SKM-1 (cell line): ENCODE measurements at regions not wholly inside any gene's neighbourhood (a gene's known extent, or its start where the extent isn't known, plus 50 kb on each side); places are given as distances from the start of the nearest gene placed in this dataset.
A peak's percentile ranks its signal among the peaks of the same experiment; 100 is the strongest.

Experiments used
- DNase-seq: peaks from one replicate; lab custom pipeline; 2025; ENCODE audit not compliant: unreplicated experiment; lab: John Stamatoyannopoulos, UW

DNA sequence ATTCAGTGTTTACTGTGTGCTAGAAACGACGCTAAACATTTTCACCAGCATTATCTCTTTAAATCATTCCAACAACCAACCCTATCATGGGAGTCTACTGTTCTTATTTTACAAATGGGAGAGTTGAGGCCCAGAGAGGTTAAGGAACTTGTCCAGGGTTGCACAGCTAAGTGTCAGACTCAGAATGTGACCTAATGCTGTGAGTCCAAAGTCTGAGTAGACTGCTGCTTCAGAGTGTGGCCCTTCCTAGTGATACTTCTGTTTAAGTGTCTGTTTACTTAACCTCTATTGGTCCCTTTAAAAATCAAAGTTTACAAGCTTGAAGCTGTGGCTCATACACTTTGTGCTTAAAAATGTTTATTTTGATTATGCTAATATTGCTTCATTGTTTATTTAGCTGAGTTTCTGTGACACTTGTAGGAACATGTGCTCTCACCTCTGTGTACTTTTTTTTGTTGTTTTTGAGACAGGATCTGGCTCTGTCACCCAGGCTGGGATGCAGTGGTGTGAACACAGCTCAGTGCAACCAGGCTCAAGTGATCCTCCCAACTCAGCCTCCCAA is 84.4 kb upstream of the SYPL1 start:
- no peak for DNase-seq

DNA sequence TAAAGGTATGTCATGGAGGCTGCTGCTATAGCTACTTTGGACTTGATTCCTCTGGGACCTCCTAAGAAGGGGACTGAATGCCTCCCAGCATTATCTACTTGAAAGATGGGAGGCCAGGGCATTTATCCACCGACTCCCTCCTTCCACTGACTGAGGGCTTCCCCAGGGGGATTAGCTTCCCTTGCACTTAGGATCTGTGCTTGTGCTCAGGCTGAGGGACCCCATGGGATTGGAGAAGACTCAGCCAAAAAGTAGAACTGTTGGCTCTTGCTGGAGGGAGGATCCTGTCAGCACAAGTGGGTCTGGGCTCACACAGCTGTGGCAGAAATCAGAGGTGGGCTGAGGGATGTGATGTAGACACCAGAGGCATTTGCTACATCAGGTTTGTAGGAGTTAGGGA is 81.5 kb upstream of the SYPL1 start:
- no peak for DNase-seq

DNA sequence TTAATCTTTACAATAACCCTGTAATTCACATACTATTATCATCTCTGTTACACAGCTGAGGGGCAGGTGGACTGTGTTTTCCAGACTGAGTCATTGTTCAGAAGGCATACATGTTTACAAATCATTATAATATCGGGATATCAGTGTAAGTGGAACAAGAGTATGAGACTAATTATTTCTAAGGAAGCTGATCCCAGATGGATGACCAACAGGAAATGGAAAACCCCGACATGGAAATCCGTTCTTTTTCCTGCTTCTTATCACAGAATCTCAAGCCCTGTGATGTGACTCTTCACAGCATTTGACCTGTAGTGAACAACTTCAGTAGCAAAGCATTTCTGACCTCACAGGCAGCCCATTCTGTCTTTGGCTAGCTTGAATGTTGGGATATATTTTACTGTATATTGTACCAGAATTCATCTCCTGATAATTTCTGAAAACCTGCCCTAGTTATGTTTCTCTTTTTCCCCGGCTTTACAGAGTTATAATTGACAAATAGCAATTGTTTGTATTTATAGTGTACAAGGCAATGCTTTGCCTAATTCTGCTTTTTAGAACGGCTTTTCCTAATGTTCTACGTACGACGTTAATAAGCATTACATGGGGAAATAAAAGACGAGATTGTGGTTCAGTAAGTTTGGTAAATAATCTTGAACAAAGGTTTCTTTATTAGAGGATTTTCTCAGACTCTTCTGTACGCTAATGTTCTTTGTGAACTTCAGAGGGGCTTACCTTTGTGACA is 78.6 kb upstream of the SYPL1 start:
- no peak for DNase-seq

DNA sequence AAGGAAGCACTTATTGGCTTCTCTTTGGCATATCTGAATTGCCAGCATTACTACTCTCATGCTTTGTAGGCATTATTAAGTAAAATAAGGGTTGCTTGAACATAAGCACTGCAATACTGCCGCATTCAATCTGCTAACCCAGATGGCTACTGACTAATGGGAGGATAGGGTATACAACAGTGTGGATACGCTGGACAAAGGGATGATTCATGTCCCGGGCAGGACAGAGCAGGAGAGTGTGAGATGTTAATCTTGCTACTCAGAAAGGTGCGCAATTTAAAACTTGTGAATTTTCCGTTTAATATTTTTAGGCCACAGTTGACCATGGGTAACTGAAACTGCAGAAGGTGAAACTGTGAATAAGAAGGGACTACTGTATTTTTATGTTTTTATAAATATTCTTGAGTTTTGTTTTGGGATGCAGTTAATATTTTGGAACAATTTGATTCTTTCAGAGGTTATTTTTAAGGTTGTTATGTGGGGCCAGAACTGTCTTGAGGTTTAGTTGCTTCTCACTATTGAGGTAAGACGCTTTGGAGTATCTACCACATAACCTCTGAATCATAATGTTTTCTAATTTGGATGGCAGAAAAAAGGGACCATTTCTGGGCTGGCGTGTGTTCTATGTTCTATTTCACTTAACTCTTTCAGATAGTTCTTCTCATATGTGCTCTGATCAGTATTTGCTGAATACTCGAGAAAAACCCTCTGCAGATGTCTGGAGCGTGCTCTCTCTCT is 75.7 kb upstream of the SYPL1 start:
- no peak for DNase-seq

DNA sequence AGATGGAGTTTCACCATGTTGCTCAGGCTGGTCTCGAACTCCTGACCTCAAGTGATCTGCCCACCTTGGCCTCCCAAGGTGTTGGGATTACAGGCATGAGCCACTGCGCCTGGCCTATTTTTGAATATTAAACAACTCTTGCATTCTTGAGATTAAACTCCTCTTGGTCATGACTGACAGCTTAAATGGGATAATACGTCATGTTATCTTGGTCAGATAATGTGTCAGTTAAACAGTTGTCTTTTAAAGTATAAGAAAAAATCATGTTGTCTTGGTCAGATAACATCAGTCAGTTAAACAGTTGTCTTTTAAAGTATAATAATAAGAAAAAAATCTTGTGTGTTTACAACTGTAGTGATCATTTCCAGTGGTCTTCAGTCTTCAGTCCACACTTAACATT is 73.6 kb upstream of the SYPL1 start:
- no peak for DNase-seq

DNA sequence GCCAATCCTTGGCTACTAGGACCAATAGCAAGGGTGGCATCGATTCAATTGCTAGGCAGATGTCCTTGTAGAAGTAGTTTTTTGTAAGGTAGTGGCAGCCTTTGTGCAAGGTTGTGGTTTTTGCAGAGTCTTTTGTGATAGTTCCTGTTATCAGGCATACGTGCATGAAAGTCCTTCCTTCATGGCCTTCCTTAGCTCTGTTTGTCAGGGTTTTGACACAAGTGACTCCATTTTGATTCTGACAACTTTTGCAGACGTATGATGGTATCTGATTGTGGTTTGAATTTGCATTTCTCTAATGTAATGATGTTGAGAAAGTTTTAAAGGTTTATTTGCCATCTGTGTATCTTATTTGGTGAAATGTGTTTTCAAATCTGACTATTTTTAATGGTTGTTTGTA is 71.8 kb upstream of the SYPL1 start:
- no peak for DNase-seq

DNA sequence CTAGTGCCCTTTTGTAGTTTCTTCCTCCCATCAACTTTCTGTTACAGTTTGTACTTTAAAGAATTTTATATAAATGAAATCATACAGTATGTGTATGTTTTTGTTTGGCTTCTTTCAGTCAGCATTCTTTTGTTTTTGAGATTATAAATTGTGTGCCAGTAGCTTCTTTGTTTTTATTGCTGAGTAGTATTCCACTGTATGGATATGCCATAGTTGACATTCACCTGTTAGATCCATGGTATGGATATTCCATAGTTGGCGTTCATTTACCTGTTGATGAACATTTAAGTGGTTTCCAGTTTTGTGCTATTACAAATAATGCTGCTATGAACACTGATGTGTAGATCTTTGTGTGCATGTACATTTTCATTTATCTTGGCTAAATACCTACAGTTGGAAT is 70.8 kb upstream of the SYPL1 start:
- DNase-seq = no peak

DNA sequence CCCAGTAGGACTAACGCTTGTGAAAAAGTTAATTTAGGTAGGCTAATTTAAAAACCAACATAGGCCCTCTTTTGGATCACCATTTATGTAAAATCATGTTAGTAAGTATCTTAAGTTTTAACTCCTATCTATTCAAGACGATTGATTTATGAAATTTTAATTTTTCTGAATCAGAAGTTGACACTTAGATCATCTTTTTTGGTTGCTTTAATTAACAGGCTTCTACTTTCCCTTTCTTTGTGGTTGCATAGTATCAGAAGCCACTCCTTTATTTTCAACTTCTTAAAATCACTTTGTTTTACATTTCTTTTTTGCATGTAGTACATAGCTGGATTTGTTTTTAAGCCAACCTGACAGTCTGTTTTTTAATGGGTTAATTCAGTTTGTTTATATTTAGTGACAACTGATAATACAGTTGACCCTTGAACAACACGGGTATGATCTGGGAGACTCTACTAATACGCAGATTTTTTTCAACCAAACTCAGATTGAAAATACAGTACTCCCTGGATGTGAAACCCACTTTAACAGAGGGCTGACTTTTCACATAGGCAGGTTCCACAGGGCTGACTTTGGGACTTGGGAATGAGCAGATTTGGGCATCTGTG is 69.7 kb upstream of the SYPL1 start:
- DNase-seq = no peak

DNA sequence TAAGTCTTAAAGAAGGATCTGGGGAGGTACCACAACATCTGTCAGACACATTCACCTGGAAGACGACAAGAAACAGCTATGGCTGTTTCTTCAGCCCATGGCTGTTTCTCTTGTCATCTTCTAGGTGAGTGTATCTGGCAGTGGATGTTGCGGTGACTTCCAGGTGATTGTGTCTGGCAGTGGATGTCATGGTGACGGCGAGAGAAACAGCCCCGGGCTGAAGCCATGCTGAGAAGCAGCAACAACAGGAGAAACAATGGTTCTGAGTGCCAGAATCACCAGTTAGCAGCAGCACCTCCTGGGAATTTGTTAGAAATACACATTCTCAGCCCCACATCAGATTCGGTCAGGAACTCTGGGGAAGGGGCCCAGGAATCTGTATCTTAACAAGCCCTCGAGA is 68.6 kb upstream of the SYPL1 start:
- DNase-seq = no peak

DNA sequence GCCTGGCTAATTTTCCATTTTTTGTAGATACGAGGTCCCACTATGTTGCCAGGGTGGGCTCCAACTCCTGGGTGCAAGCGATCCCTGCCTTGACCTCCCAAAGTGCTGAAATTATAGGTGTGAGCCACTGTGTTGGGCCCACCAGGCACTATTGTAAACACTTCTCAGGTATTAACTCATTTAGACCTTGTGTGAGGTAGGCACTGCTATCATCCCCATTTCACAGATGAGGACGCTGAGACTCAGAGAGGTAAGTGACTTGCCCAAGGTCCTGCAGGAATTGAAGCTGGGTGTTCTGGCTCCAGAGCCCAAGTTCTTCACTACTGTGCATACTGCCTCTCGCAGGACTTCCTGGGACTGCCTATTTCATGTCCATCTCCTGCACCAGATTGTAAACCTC is 67.1 kb upstream of the SYPL1 start:
- DNase-seq = no peak

DNA sequence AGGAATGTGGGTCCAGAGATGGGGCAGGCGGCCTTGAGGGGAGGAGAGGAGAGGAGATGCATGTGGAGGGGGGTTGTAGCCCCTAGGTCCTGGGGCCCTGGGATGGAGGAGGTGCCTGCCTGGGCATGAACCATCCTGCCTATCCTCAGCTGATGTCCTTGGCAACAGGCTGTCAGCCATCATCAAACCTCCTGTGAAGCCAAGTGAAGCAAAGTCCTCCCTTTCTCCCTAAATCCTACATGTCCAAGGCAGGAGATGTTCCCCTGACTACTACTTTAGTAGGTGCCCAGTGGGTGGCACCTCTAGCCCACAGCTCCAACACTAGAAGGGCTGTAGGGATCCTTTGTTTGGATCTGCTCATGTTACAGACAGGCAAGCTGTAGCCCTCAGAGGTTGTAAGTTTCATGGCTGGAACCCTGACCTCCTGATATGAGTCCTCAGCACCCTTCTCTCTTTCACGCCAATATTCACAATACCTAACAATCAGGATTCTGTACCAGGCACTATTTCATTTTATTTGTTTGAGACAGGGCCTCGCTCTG is 66.6 kb upstream of the SYPL1 start:
- DNase-seq = no peak

DNA sequence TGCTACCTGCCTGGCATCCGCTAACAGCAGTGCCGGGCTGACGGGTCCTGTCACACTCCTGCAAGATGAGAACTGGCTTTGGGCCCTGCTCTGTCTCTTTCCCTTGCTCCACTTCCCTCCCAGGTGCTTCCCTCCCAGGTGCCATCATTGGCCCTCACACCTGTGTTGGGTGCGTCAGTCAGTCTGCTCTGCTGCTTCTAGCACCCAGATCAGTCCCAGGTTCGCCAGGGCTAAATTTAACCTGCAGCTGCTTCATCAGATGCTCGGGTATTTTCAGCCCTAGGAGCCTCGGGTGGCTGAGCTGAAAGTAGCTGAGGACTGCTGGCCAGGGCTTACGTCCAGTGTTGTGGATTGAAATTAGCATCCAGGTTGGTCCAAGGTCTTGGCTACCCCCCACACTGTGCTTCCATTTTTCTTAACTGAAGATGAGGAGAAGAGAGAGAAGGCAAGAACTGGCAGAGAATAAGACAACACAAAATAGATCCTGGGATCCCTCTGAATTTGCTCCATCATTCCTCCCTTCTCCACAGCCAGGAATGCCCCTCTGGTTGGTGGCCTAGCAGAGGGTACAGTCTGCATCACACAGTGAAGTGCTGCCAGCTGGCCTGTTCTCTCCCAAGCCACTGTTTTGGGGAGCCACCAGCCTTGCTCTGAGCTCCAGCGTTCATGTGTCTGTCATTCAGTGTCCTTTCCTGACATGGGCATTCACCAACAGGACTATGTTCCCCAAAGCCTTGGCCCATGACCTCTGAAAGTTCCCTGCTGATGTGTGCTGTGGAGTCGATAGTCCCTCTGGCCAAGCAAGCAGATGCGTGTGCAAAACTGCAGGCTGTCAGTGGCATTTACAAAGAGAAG is 65.9 kb upstream of the SYPL1 start:
- no peak for DNase-seq

DNA sequence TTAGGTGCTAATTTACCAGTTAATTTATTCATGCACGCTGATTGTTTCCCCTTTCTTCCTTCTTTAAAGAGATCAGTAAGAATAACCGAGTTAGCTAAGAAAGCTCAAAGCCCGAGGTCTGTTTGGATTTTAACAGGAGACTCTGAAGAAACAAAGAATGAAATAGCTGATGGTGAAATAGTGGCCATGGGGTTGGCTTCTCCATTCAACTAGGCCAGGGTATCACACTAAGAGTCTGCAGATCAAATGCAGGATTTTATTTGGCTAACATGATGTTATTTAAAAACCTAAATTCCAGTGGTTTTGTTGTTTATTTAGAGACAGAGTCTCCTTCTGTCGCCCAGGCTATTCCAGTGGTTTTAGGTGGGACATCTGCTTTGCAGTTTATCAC is 65.2 kb upstream of the SYPL1 start:
- no peak for DNase-seq

DNA sequence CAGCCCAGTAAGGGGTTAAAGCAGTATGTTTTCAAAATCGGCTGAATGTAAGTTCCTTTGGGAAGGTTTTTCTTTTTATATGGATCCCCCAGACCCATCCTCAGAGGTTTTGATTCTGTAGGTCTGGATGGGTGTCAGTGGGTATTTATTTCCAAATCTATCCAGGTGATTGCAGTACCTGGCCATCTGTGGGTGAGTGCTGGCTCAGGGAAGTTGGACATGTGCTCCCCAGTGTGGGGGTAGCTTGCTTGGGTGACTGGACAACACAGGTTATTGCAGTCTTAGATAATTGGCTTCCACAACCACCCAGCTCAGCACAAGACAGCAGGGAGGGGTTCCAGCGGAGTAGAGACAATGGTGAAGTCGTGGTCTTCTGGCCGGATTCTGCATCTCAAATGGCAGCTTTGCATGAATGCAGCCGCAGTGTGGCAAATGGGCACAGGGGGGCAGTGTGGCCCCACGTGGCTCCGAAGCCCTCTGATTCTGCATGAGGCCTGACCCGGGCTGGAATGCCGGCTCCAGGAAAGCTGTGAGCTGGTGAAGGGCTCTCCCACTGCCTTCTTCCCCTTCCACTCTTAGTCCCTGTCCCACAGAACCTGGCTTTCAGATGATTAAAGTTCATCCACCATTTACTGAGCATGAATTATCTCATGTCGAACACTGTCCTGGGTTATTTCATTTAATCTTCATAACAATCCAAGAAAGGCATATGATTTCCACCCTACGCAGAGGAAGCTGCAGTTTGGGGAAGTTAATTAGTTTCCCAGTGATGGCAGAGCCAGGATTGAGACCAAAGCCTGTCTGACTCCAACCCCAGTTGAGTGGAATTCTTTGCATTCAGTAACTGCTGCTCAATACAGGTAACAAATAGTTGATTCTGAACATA is 64.5 kb upstream of the SYPL1 start:
- peak; percentile 56 for DNase-seq

DNA sequence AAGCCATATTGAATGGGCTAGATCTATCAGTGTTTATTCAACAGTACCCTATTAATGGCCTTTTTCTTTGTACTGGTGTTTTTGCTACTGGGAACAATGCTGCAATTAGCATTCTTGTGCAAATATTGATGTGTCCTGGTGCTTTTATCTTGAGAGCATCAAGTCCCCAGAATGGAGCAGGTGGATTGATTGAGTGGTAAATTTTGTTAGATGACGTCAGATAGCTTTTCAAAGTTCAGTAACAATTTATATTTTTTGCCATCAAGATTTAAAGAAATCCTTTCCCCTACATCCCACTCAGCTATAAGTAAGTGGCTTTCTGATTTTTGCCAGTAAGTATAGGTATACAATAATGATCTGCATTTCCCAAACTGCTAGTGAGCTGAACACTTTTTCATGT is 63.4 kb upstream of the SYPL1 start:
- no peak for DNase-seq

DNA sequence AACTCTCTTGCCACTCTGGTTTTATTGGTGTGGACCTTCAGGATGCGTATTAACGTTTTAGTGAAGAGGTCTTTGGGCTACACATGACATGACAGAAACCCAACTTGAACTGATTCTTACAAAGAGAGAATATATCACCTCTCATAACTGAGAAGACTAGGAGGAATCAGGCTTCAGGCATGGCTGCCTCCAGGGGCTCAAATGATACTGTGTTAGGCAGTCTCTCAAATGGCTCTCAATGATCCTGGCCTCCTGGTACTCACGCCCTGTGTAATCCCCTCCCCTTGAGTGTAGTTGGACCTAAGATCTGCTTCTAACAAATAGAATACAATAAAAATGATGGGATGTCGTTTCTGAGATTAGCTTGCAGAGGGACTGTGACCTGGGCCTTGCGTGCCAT is 58.5 kb upstream of the SYPL1 start:
- no peak for DNase-seq

DNA sequence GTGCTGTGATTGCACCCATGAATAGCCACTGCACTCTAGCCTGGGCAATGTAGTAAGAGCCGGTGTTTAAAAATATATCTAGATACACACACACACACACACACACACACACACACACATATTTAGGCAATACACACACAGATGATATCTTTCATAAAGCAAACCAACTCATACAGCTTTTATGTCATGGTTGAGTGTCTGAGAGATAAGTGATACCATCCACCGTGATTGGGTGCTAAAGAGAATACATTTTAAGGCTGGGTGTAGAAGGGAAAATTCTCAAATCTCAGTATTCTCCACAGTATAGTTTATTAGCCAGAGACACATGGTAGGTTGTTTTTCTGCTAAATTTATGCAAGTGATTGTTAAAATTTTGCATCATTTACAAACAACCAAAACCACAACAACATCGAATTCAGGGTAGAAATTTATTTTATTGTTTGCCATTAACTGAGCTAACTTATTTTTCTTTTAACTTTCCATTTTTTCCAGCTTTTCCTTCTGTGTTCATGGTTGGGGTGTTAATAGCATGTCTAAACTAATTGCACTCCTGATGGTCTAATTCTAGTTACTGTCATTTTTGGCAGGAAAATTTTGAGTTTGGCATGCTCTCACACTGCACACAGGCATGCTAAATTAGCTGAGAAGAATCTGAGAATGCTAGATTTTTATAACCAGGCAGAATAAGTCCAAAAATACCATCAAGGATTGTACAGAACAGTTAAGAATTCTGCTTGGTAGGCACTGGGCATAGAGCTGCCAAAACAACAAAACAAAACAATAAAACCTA is 57.9 kb upstream of the SYPL1 start:
- no peak for DNase-seq

DNA sequence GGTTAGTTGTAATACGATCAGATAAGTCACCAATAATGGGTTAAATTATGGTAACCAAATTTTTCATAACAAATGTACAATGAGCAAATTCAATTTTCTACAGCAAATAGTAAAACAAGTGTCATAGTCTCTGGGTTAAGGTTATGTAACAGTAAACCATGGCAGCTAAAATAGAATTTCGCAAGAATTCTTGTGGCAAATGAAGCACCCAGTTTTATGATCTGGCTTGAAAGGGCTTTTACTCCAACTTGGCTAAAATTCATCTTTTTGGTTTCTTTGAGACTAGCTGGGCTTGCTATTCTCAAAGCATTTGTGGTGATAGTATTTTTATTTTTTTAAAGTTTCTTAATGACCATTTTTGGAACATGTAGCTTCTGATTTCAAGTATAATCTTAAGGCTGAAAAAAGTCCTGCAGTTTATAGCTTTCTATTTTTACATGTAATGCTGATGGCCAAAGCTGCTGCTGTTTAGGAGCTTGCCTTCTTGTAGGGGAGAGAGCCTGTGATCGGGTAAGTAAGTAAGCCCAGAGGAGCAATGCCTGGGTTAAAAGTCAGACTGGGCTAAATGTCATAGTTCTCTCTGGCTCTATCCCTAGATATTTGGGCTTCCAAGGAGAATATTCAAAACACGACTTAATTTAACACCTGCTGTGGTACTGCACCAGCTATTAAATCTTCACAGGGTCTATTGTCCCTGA is 55.5 kb upstream of the SYPL1 start:
- DNase-seq = no peak
